ENCODE measurements at regions not wholly inside any gene's neighbourhood (a gene's known extent, or its start where the extent isn't known, plus 50 kb on each side); places are given as distances from the start of the nearest gene placed in this dataset.
"Not testable (repeated sequence)": the region's sequence is repeated elsewhere in the genome, so short reads cannot be mapped to it uniquely, and the experiment has no call there.

GRCh38 chr12:115810122-115810901, 467.2 kb downstream of the MED13L start:
- no peak for DNase-seq

DNA sequence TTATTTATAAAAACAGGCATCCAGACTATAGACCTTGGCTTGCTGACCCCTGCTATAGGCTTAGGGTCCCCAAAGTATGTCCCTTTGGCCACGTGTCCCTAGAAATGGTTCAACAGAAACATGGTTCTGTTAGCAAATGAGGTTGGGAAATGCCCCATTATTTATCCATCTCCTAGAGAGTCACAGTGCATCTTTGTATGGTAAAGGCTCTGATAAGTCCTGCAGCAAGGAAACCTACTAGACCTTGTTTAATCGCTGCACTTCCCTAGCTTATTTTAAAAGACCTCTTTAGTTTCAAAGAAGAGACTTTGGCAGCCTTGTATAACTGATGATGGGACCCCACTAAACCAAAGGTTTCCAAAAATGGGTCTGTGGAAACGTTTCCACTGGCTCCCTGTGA, 471.5 kb downstream of the MED13L start:
- no peak for DNase-seq

DNA sequence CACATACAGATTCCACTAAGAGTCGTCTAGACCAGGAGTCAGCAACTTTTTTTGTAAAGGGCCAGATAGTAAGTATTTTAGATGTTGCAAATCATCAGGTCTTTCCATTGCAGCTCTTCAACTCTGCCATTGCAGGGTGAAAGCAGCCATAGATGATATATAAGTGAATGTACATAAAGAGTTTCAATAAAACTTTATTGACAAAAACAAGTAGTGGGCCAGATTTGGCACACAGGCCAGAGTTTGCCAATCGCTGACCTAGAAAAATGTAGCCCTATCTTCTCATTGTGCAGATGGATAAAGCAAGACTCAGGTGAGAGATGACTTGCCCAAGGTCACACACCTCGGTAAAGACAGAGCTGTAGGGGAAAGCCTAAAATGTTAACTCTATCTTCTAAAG, 474.7 kb downstream of the MED13L start:
- no peak for DNase-seq

DNA sequence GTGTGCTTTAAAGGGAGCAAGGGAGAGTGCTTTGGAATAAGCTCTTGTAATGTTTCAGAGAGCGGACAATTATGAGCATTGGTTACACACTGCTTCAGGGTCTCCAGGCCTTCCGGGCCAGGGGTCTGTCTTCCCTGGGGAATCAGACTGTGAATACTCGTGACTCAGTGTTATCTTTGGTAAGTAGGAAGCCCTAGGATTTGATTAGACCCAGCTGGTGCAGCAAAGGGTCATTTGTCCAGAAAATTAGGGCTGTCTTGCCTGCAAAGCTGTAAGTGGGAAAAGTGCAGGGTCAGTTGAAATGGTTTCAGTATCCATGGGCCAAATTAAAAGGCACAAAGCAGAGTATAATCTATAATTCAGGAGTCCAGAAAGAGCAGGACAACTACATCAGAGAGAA, 475.6 kb downstream of the MED13L start:
- DNase-seq = no peak

DNA sequence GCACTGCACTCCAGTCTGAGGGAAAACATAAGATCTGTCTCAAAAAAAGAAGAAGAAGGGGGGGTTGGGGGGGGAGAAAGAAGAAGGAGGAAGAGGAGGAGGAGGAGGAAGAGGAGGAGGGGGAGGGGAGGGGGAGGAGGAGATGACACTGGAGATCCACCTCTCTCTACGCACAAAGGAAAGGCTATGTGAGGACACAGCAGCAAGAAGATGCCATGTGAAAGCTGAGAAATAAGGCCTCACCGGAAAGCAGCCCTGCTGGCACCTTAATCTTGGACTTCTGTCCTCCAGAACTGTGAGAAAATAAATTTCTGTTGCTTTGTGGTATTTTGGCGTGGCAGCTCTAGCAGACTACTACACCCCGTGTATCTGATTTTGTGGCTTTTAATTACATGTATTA, 477.9 kb downstream of the MED13L start:
- DNase-seq = no peak

- no peak for DNase-seq
Measured at GRCh38 chr12:115798309-115798917, 479.1 kb downstream of the MED13L start.

DNA sequence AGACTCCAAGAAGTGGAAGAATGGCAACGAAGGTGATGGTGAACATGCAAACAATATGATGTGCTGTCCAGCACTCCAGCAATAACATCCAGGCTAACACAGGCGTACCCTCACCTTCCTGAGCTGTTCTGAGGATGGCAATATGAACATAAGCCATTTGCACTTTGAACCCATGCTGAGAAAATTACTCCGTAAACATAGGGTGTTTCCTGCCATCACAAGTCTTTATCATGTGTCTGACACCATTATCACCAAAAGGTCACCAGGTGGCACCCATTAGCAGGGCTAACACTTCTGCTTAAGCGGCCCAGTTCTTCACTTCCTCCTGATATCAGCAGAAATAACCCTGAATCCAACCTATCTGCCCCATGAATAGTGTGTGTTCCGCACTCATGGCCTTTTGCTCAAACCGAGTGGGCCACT, 482.8 kb downstream of the MED13L start:
- no peak for DNase-seq

GRCh38 chr12:115791331-115791730, 486.2 kb downstream of the MED13L start:
- DNase-seq = no peak

DNA sequence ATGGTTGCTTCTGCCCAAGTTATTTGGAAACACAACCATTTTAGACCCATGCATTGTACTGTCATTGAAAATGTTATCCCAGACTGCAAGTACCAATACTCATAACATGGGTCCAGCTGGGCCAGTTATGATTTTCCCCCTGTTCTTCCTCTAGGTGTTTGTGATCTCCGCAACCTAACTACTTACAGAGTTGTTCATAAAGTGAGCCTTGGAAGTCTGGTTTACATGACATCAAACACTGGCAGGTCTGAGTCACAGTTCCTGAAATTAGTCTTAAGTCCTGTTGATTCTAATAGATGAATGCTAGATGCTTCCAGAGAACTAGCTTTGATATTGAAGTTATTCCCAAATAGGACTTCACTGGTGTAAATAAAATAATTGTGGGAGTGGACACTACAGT, 487.0 kb downstream of the MED13L start:
- DNase-seq = no peak

DNA sequence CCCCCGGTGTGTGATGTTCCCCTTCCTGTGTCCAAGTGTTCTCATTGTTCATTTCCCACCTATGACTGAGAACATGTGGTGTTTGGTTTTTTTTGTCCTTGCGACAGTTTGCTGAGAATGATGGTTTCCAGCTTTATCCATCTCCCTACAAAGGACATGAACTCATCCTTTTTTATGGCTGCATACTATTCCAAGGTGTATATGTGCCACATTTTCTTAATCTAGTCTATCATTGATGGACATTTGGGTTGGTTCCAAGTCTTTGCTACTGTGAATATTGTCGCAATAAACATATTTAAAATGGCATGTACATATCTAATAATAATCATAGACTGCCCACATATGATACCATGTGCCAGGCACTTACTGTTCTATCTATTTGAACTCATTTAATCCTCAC, 491.0 kb downstream of the MED13L start:
- not testable (repeated sequence) for DNase-seq

GRCh38 chr12:115785548-115785947, 491.9 kb downstream of the MED13L start:
- no peak for DNase-seq

GRCh38 chr12:115776399-115776798, 501.1 kb downstream of the MED13L start:
- DNase-seq = no peak

- no peak for DNase-seq
Measured at GRCh38 chr12:115774148-115774895, 503.2 kb downstream of the MED13L start.

- DNase-seq = no peak
Measured at GRCh38 chr12:115771601-115772000, 505.9 kb downstream of the MED13L start.

DNA sequence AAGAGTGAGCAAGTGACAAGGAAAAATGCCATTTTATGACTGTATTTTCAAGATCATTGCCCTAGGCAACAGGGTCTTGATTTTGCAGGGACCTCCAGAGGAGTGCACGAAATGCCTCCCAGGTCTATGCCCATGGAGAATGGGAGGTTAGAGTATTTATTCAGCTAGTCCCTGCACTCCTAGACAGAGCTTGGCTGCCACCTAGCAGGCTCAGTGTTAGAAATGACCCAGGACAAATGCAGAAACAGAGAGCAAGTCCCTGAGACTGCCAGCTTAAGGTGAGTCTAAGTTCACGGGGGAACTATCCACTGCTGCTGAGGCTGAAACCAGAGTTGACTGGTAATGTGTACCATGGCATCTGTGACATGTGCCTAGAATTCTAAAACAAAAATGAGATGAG, 506.4 kb downstream of the MED13L start:
- no peak for DNase-seq

GRCh38 chr12:115770643-115771042, 506.9 kb downstream of the MED13L start:
- no peak for DNase-seq

DNA sequence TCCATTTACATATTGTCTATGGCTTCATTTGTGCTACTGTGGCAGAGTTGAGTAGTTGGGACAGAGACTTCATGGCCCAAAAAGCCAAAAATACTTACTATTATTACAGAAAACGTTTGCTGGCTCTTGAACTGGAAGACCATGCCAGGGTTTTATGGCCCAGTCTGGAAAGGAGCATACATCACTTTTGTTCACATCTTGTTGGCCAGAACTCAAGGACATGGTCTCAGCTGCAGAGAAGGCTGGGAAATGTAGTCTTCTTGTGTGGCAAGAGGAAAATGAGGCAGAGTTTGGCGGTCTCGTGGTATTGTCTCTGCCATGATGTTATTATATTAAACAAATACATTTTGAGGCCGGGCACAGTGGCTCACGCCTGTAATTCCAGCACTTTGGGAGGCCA, 509.6 kb downstream of the MED13L start:
- DNase-seq = no peak

- DNase-seq = no peak
Measured at GRCh38 chr12:115763982-115764621, 513.4 kb downstream of the MED13L start.

DNA sequence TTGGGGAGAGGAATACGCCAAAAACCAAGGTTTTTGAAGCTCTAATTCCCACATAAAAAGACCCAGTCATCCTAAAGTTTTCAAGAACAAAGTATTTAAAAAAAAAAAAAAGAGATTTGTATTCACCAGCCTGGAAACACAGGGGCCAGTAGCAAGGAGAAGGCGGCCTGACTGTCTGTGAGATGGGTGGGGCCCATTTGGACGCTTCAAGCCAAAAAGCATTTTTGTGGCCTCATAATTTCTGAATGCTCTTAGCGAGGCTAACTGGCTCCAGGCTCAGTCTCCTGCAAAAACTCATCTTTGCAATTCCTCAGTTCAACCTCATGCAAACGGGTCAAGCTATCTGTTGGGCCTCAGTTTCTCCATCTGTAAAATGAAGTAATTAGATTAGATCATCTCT, 514.1 kb downstream of the MED13L start:
- no peak for DNase-seq

DNA sequence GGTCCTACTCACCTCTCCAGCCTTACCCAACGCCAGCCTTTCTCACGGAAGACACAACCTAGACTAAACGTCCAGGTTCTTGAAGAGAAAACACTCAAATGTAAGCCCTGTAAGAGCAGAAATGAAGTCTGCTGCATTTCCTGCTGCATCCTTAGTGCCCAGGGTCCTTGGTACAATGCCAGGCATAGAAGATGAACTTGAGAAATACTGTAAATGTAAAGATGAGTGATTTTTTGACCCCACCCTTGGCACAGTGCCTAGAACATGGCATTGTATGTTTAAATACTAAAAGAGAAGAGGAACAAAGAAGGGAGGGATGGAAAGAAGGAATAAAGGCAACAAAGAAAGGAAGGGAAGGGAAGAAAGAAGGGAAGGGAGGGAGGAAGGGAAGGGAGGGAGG, 514.6 kb downstream of the MED13L start:
- no peak for DNase-seq

- no peak for DNase-seq
Measured at GRCh38 chr12:115761784-115762183, 515.7 kb downstream of the MED13L start.

DNA sequence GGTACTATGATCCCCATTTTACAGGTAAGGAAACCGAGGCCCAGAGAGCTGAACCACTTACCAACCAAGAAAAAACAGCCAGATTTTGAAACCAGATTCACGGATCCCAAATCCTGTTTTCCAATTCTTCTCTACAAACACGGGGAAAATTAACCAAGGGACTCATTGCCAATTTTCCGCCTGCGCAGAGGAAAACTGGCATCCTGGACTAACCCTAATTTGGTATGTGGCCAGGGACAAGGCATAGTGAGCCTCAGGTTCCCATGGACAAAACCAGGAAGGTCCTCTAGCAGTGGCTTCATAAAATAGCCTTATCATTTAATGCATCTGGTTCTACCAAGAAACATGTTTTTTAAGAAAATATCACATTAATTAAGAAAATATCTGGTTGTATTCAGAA, 517.3 kb downstream of the MED13L start:
- no peak for DNase-seq

- no peak for DNase-seq
Measured at GRCh38 chr12:115758877-115759620, 518.4 kb downstream of the MED13L start.

All from SHP77 treated with DMSO at 0.1 percent for 48 hours (cell line).